GM20431 (cell line): ENCODE measurements at regions not wholly inside any gene's neighbourhood (a gene's known extent, or its start where the extent isn't known, plus 50 kb on each side); places are given as distances from the start of the nearest gene placed in this dataset.

Source experiments
- in situ Hi-C: fragments of 300-500 bp; cut with MseI, MboI; formaldehyde crosslinking; loops from one replicate; pipeline ENCODE4 v1.15.0; 2020; ENCODE audit warnings: low sequenced_read_pairs; ENCODE audit not compliant: unreplicated experiment

- in situ Hi-C loops = no loop called here
Observed at GRCh38 chr9:2933165-2934095, 89.5 kb upstream of the PUM3 start.

- in situ Hi-C loops = no loop called here
Observed at GRCh38 chr9:2928411-2928810, 84.5 kb upstream of the PUM3 start.

- in situ Hi-C loops = no loop called here
Observed at GRCh38 chr9:2925016-2925415, 81.1 kb upstream of the PUM3 start.

- in situ Hi-C loops = no loop called here
Observed at GRCh38 chr9:2924380-2924768, 80.5 kb upstream of the PUM3 start.

GRCh38 chr9:2923766-2924379 is 80.0 kb upstream of the PUM3 start:
- in situ Hi-C loops = no loop called here

GRCh38 chr9:2919347-2919746 is 75.5 kb upstream of the PUM3 start:
- in situ Hi-C loops = no loop called here

GRCh38 chr9:2916382-2916985 is 72.6 kb upstream of the PUM3 start:
- in situ Hi-C loops = no loop called here

GRCh38 chr9:2913026-2913425 is 69.1 kb upstream of the PUM3 start:
- in situ Hi-C loops = no loop called here

- in situ Hi-C loops = no loop called here
Observed at GRCh38 chr9:2907411-2907810, 63.5 kb upstream of the PUM3 start.

- in situ Hi-C loops = no loop called here
Observed at GRCh38 chr9:2904242-2904930, 60.5 kb upstream of the PUM3 start.
